ENCODE measurements at regions not wholly inside any gene's neighbourhood (a gene's known extent, or its start where the extent isn't known, plus 50 kb on each side); places are given as distances from the start of the nearest gene placed in this dataset.

- no peak overlapping the region for H3K27ac ChIP-seq
- TF ChIP-seq CTCF (conservative IDR thresholded peaks at IDR 0.05) (no peak), ZFX (IDR thresholded peaks at IDR 0.05) (no peak)
Measured at GRCh38 chr13:111017755-111018459, 97.2 kb upstream of the ARHGEF7 start.

- H3K27ac ChIP-seq: no peak overlapping the region
- TF ChIP-seq CTCF (conservative IDR thresholded peaks at IDR 0.05) (no peak), ZFX (IDR thresholded peaks at IDR 0.05) (no peak)
Measured at GRCh38 chr13:111013196-111013595, 98.3 kb upstream of the ANKRD10 start.

GRCh38 chr13:111011899-111012298 is 97.0 kb upstream of the ANKRD10 start:
- H3K27ac ChIP-seq: no peak overlapping the region
- TF ChIP-seq ZFX (IDR thresholded peaks at IDR 0.05): no peak
- no peak for TF ChIP-seq CTCF (conservative IDR thresholded peaks at IDR 0.05)

GRCh38 chr13:111008351-111008750 is 93.5 kb upstream of the ANKRD10 start:
- TF ChIP-seq ZFX (IDR thresholded peaks at IDR 0.05) (no peak), CTCF (conservative IDR thresholded peaks at IDR 0.05) (no peak)
- H3K27ac ChIP-seq: no peak overlapping the region

- H3K27ac ChIP-seq: no peak overlapping the region
- TF ChIP-seq ZFX (IDR thresholded peaks at IDR 0.05) (no peak), CTCF (conservative IDR thresholded peaks at IDR 0.05) (no peak)
Measured at GRCh38 chr13:111007209-111007608, 92.3 kb upstream of the ANKRD10 start.

- TF ChIP-seq CTCF (conservative IDR thresholded peaks at IDR 0.05) (no peak), ZFX (IDR thresholded peaks at IDR 0.05) (no peak)
- no peak overlapping the region for H3K27ac ChIP-seq
Measured at GRCh38 chr13:111006506-111007031, 91.7 kb upstream of the ANKRD10 start.

GRCh38 chr13:111005808-111006505 is 91.1 kb upstream of the ANKRD10 start:
- no peak overlapping the region for H3K27ac ChIP-seq
- TF ChIP-seq CTCF (conservative IDR thresholded peaks at IDR 0.05): no peak
- TF ChIP-seq ZFX (IDR thresholded peaks at IDR 0.05): no peak

Measured in C4-2B (cell line).